Activated CD8-positive, alpha-beta memory T cell treated with anti-CD3 and anti-CD28 coated beads for 4 hours (primary cell): ENCODE measurements at regions not wholly inside any gene's neighbourhood (a gene's known extent, or its start where the extent isn't known, plus 50 kb on each side); places are given as distances from the start of the nearest gene placed in this dataset.
"Not testable (repeated sequence)": the region's sequence is repeated elsewhere in the genome, so short reads cannot be mapped to it uniquely, and the experiment has no call there.

Experiments
- DNase-seq, 2 donors: peaks; one replicate each; pipeline ENCODE4 v3.0.0-alpha.2; 2020; ENCODE audit warnings: low read depth in 2 of 2

DNA sequence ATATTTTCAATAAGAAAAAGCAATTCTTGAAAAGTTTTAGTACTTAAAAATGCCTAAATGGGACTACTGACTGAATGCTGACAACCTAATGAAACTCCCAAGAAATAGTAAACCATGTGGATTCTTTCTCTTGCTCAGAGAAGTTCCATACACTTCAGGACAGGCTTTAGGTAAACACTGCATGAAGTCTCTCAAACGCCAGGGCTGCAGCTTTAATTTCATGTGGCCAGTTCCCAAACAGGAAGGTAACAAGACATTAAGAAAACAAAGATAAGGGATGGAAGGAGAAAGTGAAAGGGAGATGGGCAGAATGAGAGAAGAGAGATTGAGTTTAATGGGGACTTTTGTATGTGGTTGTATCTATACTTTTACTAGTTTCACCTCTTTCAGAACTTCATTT, 734.7 kb upstream of the PKDCC start:
- DNase-seq = no peak

DNA sequence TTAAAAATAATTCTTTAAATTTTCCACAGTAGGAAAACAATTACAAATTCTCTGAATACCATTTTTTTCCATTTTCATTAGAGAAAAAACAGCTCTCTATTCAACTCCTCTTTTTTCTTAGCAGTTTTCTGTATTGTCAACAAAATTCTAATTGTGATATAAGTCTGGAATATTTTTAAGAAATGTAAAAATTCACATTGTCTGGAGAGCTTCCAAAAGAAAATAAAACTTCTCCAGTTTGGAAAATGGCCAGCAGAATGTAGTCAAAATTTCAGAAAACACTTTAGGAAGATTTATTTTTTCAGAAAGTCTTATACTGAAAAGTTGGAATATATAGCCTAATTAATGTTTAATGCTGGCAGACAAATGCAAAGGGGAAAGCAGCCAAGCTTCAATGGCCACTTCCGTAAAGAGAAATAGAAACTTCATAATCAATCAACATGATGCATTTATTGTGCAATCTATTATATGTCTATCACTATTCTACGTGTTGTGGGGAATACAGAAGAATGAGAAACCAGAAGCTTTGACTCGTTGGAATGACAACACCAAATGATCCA, 733.2 kb upstream of the PKDCC start:
- no peak for DNase-seq

DNA sequence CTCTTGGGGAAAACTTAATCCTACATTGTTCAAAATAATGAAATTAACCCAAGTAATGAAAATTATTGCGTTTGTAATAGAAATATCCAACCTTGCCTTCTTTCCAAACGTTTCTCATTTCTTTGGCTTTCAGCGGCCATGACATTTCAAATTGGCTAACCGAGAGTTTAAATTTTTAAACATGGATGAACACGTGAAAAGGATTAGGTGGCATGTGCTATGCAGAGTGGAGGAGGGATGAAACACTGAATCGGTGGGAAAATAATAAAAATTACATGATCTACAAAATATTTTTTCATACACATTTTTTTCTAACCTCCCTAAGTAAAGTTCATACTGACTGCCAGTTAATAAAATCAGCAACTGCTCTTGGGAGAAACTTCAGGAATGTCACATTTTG, 728.4 kb upstream of the PKDCC start:
- DNase-seq = no peak

DNA sequence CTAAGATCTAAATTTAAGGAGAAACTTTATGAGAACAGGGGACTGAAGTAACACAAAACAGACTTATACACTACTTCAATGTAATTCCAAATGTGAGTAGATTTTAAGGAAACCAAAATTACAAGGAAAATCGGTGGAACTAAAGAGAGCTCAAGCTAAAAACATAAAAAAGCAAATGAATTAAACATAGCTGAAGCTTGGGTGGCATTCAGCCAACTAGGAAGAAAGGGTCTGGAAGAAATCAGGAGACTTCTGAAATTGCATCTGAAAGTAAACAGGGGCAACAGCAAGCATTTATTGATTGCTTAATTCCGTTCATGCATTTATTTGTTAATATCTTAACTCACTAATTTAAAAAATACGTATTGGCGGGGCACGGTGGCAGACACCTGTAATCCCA, 727.3 kb upstream of the PKDCC start:
- DNase-seq = no peak

DNA sequence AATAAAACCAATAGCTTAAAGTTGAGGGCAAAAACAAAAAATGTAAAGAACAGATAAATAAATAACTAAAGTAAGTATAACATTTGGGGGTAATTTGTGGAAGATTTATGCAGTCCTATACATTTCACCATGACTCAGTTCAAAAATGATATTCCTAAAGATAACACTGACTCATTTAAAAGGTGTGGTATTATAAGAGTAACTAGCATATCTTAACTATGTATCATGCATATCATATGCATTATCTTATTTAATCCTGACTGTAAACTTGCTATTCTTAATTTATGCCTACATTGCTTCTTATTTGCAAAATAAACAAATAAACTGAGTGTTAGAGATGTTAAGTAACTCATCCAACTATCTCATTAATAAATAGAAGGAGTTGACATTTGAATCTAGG, 726.5 kb upstream of the PKDCC start:
- DNase-seq = no peak

DNA sequence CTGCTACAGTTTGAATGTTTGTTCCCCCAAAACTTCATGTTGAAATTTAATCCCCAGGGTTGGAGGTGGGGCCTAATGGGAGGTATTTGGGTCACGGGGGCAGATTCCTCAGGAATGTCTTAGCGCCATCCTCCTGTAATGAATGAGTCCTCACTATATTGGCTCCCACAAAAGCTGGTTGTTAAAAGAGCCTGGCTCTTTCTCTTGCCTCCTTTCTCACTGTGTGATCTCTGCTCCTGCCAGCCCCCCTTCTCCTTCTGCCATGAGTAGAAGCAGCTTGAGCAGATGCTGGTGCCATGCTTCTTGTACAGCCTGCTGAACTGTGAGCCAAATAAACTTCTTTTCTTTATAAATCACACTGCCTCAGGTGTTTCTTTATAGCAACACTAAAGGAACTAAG, 721.0 kb upstream of the PKDCC start:
- no peak for DNase-seq

DNA sequence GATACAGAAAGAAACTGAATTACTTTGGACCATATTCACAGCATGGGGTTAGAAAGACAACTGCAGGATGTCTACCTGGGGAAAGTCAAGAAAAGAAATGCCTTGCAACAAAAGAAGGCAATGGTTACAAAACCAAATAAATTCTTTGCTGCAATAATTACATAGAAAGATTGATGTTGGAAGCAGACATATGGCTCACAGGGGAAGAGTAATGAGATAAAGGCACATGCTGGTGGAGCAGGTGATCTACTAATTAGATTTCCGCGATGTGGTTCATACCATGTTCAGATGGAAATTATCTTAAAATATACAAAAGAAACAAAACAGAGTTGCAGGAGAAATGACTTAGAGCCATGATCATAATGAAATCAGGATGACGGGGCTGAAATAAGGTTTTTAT, 718.8 kb upstream of the PKDCC start:
- no peak for DNase-seq

DNA sequence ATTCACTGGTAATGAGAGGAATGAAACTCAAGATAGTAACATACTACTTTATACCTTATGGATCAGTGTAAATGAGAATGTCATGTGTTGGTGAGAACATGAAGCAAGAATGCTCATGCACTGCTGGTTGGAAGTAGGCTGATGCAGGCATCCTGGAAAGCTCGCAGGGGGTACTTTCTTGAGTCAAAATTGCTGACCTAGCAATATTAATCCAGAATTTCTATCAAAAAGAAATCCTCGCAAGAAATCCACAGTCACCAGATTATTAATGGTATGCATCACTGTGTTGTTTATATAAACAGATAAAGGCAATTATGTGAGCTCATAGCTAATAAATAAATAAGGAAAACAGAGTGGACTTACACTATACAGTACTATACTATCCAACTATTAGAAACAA, 713.7 kb upstream of the PKDCC start:
- no peak for DNase-seq

DNA sequence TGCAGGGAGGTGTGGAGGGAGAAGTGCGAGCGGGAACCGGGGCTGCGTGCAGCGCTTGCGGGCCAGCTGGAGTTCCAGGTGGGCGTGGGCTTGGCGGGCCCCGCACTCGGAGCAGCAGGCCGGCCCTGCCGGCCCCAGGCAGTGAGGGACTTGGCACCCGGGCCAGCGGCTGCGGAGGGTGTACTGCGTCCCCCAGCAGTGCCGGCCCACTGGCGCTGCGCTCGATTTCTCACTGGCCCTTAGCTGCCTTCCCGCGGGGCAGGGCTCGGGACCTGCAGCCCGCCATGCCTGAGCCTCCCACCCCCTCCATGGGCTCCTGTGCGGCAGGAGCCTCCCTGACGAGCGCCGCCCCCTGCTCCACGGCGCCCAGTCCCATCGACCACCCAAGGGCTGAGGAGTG, 712.2 kb upstream of the PKDCC start:
- DNase-seq = not testable (repeated sequence)

DNA sequence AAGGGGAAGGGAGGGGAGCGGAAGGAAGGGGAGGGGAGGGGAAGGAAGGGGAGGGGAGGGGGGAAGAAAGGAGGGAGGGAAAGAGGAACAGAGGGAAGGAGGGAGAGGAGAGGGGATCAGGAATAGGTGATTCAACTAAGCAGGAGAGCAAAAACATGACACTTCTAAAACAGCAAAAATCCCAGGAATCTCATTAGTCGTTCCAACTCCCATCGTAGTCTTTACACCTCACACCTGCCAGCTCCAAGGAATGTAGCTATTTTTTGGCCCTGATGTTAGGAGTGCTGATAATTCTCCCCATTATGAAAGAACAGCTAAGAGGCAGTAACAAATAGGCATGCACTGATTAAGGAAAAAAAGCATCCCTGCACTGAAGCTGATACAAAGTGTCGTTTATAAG, 709.9 kb upstream of the PKDCC start:
- DNase-seq = no peak

DNA sequence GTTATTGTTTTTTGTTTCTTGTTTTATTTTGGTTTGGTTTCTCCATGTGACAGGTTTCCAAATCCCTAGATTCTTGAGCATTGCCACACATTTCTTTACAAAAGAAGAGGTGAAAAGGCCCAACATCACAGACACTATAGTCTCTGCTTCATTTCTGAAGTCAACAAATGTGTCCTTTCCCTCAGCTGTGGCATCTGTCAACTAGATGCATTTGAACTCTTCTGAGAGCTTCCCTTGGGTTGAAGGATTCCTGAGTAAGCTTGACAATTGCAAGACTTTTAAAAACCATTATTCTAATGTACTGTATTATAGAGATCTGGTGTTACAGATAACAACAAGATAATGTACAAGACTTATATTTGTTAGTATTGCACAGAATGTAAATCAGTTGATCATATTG, 703.3 kb upstream of the PKDCC start:
- no peak for DNase-seq

DNA sequence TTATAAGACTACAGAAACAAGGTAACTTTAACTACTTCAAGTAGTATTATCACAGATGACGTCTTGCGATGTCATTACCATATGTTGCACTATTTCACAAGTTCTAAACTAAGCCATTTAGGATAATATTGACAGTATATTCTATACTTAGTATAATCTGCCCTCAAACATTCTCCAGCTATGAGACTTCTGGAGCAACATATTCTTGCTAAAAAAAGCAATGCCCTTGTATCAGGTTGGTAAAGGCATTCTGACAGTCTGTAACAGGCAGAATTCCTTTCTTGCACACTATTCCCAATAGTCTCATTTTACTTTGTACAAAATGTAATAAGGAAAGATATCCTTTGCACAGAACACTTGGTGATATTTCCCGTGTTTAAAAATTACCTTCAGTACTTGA, 694.8 kb upstream of the PKDCC start:
- DNase-seq = no peak

DNA sequence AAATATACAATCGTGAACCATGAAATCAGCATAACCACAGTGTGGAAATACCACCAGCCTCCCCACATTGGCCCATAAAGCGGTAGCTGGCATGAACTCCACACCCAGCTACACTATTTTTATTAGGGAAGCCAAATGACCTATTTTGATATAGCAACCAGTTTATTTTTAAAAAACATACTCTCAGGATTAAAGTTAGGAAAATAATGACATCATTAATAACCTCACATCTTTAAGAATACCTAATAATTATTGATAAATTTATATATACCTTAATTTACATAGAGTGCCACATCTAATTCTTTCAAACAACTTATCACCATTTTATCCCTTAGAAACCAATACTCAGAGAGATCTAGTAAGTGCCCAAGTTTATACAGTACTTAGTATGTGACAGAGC, 692.0 kb upstream of the PKDCC start:
- no peak for DNase-seq

DNA sequence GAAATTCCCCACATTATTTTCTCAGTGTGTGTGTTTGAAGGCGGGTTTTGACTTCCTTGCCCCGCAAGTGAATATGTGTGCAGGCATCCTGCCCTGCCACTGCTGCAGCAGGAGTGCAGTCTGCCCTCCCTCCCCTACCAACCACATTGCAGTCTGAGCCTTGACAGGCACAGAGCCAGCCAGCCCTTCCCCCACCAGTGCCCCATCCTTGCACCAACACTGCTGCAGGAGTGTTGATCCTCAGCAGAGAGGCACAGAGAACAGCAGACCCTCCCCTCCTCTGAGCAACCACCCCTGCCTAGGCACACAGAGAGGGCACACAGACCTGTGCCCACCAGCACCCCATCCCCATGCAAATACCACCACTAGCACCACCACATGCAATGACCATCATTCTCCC, 683.0 kb upstream of the PKDCC start:
- DNase-seq = no peak

DNA sequence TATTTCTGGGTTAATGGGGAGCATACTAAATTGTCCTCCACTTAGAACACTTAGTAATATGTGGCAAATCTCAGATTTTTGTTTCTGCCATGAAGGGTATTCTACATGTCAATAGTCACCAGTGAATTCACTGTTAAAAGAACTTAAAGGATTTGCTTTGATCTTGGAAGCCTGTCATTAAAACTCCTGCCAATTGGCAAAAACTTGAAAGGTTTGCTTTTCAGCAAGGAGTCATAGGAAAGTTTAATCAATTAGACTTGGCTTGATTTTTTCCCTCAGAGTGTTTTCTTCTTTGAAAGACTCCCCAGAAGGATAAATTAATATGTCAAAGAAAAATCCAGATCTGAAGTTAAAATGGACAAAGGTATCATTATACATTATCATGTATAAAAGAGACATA, 671.9 kb upstream of the PKDCC start:
- no peak for DNase-seq

DNA sequence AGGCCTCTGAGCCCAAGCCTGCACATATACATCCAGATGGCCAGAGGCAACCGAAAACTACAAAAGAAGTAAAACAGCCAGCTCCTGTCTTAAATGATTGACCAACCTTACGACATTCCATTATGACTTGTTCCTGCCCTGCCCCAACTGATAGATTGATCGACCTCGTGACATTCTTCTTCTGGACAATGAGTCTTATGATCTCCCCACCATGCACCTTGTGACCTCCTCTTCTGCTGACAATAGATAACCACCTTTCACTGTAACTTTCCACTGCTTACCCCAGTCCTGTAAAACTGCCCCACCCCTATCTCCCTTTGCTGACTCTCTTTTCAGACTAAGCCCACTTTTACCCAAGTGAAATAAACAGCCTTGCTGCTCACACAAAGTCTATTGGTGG, 670.0 kb upstream of the PKDCC start:
- no peak for DNase-seq

DNA sequence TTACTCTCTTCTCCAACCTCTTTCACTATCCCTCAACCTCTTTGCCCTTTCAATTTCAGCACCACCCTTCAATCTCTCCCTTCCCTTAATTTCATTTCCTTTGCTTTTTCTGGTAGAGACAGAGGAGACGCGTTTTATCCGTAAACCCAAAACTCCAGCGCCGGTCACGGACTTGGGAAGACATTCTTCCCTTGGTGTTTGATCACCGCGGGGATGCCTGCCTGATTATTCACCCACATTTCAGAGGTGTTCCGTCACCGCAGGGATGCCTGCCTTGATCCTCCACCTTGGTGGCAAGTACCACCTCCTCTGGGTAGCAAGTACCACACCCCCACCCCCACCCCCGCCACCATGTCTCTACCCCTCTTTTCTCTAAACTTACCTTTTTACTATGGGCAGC, 669.4 kb upstream of the PKDCC start:
- no peak for DNase-seq

DNA sequence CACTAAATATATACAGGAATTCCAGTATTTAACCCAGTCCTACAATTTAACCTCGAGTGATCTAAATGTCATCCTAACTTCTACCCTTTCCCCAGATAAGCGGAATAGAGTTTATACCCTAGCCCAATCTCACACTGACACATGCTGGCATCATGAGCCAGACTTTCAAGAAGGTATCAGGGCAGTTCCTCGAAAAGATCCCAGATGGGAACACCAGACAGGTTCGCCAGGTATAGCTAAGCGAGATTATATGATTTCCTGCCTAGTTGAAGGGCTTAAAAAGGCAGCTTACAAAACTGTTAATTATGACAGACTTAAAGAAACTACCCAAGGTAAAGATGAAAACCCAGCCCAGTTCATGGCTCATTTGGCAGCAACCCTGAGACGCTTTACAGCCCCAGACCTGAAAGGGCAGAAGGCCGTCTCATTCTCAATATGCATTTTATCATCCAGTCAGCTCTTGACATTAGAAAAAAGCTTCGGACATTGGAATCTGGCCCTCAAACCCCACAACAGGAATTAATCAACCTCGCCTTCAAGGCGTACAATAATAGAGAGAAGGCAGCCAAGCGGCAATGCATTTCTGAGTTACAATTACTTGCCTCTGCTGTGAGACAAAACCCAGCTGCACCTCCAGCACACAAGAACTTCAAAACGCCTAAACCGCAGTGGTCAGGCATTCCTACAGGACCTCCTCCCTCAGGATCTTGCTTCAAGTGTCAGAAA, 668.2 kb upstream of the PKDCC start:
- no peak for DNase-seq

DNA sequence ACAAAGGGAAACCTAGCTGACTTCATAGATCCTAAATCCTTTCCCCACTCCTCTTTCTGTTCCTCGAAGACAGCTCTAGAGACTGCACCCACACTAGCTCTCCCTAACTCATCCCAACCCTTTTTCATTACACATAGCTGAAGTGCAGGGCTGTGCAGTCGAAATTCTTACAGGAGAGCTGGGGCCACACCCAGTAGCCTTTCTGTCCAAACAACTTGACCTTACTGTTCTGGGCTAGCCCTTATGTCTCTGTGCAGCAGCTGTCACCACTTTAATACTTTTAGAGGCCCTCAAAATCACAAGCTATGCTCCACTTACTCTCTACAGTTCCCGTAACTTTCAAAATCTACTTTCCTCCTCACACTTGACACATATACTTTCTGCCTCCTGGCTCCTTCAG, 666.1 kb upstream of the PKDCC start:
- DNase-seq = no peak

DNA sequence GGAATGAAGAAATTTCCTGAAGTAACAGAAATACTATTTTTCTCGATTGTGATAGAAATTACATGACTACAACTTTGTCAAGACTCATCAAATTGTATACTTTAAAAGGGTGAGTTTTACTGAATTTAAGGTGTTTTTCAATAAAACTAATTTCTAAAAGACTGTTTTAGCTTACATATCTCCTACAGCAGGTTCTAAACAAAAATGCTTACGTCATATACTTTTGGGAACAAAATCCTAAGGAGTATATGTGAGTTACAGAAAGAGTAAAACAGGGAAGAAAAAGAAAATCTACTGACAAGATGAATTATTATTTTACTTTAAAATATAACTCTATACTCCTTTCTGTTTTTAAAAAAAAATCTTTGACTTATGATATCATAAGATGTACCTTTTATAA, 660.3 kb upstream of the PKDCC start:
- no peak for DNase-seq

DNA sequence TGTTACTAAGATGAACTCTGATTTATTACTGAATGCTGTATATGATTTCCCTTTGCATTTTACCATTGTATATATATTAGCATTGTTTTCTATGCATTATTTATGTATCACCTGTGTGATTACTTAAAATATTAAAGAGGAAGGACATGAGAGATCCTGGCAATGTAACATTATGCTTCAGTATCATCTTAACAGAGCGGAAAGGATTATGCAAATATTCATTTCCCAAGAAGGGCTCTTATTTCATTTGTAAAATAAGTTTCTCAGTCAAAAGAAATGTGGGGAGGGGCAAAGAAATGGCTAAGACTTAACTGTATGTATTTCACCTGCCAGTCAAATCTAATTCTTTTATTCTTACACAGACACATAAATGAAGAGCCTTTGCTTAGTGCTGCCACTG, 654.2 kb upstream of the PKDCC start:
- DNase-seq = no peak

DNA sequence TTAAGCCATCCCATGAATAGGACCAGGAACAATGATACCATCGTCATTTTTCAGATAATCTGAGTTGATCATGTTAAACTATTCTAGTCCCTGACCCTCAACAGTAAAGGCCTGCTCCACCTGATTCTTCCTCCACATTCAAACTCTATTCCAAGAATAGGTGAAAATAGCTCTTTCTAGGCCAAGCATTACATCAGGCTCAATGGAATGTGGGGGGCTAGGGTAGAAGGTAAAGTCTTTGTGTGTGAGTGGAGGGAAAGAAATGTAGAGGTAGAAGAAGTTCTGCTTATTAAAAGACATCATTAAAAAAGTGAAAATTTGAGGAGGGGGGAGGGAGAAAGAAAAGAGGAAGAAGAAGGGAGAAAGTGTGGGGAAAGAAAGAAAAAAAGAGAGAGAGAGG, 653.3 kb upstream of the PKDCC start:
- no peak for DNase-seq

DNA sequence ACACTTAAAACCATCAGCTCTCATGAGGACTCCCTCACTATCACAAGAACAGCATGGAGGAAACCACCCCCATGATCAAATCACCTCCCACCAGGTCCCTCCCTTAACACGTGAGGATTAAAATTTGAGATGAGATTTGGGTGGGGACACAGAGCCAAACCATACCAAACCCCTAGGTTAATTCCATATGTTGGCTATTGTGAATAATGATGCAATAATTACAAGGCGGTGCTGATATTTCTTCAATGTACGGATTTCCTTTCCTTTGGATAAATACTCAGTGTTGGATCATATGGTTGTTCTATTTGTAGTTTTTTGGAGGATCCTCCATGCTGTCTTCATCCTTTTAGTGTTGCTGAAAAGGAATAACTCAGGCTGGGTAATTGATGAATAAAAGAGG, 652.1 kb upstream of the PKDCC start:
- no peak for DNase-seq

DNA sequence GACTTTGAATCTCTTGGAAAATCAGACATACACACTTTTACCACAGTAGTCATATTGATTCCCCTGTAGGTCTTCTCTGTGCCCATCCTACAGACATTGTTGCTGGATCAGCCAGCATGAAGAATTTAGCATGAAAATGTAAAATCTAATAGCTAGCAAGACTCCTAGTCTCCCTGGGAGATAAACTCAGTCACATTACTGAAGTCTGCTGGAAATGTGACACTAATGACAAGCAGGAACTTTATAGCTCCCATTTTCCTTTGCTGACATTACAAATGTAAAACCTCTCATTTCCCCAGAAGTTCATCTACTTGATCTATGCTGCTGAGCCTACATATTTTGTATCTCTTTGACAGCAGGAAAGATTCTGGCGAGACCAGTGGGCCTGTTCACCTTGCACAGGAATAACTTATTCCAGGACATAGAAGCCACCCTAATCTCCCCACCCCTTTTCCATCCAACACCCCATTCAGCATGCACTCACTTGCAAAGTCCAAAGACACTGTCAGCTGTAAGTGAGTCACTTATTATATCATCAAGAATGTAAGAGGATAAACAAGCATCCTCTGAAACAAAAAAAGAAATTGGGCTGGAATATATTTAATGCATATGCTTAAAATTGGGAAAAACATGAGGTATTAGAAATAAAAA, 648.3 kb upstream of the PKDCC start:
- DNase-seq = no peak
